Bronchial epithelial cell (primary cell): ENCODE measurements at regions not wholly inside any gene's neighbourhood (a gene's known extent, or its start where the extent isn't known, plus 50 kb on each side); places are given as distances from the start of the nearest gene placed in this dataset.
"Not testable (repeated sequence)": the region's sequence is repeated elsewhere in the genome, so short reads cannot be mapped to it uniquely, and the experiment has no call there.

Experiments
- DNase-seq: peaks from one replicate; pipeline ENCODE4 v3.0.0-alpha.2; 2010; ENCODE audit warnings: low read depth
- FAIRE-seq: peaks from 2 replicates; lab custom pipeline; 2011; peaks lifted over from hg19 to GRCh38; lab: Jason Lieb, UNC
- H3K27me3 ChIP-seq: 2 replicates; pipeline ENCODE4 v1.5.1; 2011; ENCODE audit warnings: low read length; ENCODE audit not compliant: control insufficient read depth, insufficient read depth
- H3K36me3 ChIP-seq: 2 replicates; pipeline ENCODE4 v1.5.1; 2011; ENCODE audit warnings: low read length; ENCODE audit not compliant: control insufficient read depth, insufficient read depth
- H3K4me3 ChIP-seq: 2 replicates; pipeline ENCODE4 v1.5.1; 2011; ENCODE audit warnings: mild to moderate bottlenecking, low read depth, low read length, control low read depth
- TF ChIP-seq, protein P1 (sequence below): IDR thresholded peaks from 2 replicates; pipeline ENCODE4 v1.5.1; 2011; ENCODE audit warnings: mild to moderate bottlenecking, moderate library complexity, low read length, control low read depth, inconsistent platforms; ENCODE audit not compliant: insufficient read depth, severe bottlenecking

DNA sequence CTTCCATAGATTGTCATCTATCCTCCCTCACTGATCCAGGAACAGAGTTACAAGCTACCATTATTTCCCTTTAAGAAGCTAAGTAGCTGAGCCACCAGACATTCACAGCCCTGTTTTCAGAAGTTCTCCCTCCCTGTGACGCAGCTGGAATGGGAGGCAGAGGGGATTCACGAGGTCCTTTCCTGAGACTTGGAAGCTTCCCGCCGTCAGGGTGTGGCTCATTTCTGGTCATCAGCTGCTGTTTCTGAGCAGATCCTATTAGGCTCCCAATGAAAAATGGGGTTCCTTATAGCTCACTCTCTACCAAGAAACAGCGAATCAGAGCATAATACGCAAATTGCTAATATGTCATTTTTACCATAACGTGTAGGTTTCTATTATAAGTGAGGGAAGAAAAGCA lies 559.3 kb upstream of the ID2 start:
- TF ChIP-seq, protein P1, sequence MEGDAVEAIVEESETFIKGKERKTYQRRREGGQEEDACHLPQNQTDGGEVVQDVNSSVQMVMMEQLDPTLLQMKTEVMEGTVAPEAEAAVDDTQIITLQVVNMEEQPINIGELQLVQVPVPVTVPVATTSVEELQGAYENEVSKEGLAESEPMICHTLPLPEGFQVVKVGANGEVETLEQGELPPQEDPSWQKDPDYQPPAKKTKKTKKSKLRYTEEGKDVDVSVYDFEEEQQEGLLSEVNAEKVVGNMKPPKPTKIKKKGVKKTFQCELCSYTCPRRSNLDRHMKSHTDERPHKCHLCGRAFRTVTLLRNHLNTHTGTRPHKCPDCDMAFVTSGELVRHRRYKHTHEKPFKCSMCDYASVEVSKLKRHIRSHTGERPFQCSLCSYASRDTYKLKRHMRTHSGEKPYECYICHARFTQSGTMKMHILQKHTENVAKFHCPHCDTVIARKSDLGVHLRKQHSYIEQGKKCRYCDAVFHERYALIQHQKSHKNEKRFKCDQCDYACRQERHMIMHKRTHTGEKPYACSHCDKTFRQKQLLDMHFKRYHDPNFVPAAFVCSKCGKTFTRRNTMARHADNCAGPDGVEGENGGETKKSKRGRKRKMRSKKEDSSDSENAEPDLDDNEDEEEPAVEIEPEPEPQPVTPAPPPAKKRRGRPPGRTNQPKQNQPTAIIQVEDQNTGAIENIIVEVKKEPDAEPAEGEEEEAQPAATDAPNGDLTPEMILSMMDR = no peak
- H3K36me3 ChIP-seq = no peaks in the 10 kb centered on the region
- no peak for DNase-seq

DNA sequence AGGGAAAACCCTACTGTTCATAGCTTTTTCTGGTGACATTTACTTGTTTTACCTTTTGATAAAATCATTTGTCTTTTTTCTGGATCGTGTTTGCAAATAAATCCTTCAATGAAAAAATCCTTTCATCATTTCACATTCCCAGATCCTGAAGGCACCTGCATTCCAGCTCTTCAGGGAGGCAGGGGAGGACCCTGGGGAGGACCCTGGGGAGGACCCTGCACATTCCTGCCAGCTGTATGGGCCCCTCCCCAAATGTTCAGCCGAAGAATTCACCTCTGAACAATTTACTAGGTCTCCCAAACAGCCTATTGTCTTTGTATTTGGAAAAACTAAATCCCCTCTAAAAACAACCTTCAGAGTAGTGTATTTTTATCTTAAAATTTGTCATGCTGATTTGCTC lies 558.4 kb upstream of the ID2 start:
- Histone ChIP-seq H3K27me3 (no peaks in the 10 kb centered on the region), H3K36me3 (no peaks in the 10 kb centered on the region), H3K4me3 (no peak overlapping the region)
- FAIRE-seq (no peak), DNase-seq (no peak)
- TF ChIP-seq, protein P1 = no peak

More for the DNA sequence above, 559.3 kb upstream of the ID2 start:
- no peaks in the 10 kb centered on the region for H3K27me3 ChIP-seq
- H3K4me3 ChIP-seq = no peak overlapping the region
- no peak for FAIRE-seq

DNA sequence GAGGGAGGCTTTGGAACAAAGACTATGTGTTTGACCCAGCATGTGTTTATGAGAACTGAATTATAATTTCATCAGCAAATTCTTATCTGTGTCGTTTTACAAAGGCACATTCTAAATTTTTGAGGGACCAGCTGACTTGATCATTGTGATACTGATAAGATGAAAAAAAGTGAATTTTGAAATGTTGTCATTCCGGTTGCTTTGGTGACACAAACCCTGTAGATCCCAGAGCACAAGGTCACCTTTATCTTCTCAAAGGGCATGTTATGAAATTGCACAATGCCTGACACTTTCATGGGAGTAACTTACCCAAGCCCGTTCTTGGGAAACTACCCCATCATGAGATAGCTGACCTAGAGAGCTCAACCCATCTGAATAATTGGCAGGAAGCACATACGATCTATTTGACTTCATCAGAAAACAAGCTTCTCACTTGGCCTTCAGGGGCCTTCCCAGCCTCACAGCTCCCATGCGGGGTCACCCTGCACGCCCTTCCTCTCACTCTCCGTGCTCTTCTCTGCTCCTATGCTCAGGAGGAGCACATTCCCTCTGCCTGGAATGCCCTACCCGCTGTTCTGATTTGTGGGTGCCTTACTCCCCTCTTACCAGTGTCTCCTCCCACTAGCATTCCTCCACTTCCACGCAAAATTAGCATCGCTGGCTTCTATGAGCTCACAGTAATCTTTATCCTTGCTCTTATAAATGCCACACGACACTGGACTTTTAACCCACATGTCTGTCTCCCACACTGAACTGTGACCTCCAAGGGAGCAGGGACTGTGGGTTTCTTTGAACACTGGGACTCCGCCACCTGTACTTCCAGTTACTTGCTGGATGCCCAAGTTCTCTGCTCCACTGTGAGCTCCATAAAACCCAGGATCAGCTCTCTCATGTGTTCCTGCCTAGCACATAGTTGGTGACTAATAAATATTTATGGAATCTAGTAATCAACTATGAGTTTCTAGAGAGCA lies 555.8 kb upstream of the ID2 start:
- Histone ChIP-seq H3K36me3 (no peaks in the 10 kb centered on the region), H3K27me3 (no peaks in the 10 kb centered on the region), H3K4me3 (no peak overlapping the region)
- TF ChIP-seq, protein P1 = no peak
- DNase-seq = no peak
- no peak for FAIRE-seq

DNA sequence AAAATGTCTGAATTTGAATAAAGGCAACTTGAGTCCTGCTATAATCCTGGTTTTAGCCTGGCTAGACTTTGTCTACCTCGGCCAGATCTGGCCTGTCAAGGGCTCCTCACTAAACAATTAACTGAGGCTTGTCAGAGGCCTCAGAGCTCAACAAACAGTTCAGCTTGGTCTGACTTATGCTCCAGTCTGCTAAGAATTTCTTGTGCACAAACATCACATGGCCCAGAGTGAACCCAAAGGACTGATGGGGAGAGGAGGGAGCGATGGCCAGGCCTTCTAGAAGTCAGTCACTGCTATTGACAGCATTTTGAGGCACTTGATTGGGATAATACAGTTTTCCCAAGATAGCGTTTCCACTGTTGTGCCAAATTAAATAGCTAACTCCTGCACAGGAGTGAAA lies 555.1 kb upstream of the ID2 start:
- FAIRE-seq = no peak
- TF ChIP-seq, protein P1 = no peak

DNA sequence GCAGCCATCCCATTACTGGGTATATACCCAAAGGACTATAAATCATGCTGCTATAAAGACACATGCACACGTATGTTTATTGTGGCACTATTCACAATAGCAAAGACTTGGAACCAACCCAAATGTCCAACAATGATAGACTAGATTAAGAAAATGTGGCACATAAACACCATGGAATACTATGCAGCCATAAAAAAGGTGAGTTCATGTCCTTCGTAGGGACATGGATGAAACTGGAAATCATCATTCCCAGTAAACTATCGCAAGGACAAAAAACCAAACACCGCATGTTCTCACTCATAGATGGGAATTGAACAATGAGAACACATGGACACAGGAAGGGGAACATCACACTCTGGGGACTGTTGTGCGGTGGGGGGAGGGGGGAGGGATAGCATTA lies 550.4 kb upstream of the ID2 start:
- not testable (repeated sequence) for H3K36me3 ChIP-seq, DNase-seq, H3K27me3 ChIP-seq, FAIRE-seq, H3K4me3 ChIP-seq

More for the DNA sequence above, 555.1 kb upstream of the ID2 start:
- Histone ChIP-seq H3K27me3 (no peaks in the 10 kb centered on the region), H3K4me3 (no peak overlapping the region), H3K36me3 (no peaks in the 10 kb centered on the region)
- DNase-seq = no peak

DNA sequence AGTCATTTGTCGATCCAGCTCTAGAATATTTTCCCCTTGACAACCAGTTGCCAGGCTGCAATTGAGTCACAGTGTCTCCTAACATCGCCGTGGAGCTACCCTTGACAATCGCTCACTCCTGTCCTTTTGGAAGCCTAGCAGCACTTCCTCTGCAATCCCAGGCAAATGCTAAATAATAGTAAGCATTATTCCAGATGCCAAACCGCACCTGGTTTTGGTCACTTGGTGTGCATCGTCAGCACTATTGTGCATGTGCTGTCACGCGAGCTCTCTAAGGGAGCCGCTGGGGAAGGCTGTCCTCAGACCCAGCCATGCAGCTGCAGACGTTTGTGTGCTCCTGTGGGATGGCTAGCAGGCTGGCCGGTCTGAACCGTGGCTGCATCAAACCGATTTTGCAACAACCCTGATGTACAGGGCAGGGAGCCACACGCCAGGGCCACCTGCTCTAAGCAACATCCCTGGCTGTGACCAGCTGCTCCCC lies 549.5 kb upstream of the ID2 start:
- FAIRE-seq = no peak
- Histone ChIP-seq H3K36me3 (no peaks in the 10 kb centered on the region), H3K27me3 (no peaks in the 10 kb centered on the region), H3K4me3 (no peak overlapping the region)
- TF ChIP-seq, protein P1 = no peak
- DNase-seq = no peak
